HEK293 (cell line): ENCODE measurements at regions not wholly inside any gene's neighbourhood (a gene's known extent, or its start where the extent isn't known, plus 50 kb on each side); places are given as distances from the start of the nearest gene placed in this dataset.

Source experiments
- CTCF ChIP-seq: fragments of 450-650 bp; formaldehyde crosslinking; IDR thresholded peaks from 2 replicates; pipeline ENCODE4 v1.5.1; 2016; ENCODE audit warnings: missing biosample characterization, missing genetic modification characterization
- YY1 ChIP-seq: fragments of 450-650 bp; formaldehyde crosslinking; IDR thresholded peaks from 2 replicates; pipeline ENCODE4 v1.5.1; 2018; ENCODE audit warnings: missing biosample characterization, missing genetic modification characterization
- ZBTB21 ChIP-seq: fragments of 450-650 bp; formaldehyde crosslinking; IDR thresholded peaks from 2 replicates; pipeline ENCODE4 v1.5.1; 2017; ENCODE audit warnings: missing biosample characterization, missing genetic modification characterization
- ZNF202 ChIP-seq: fragments of 450-650 bp; formaldehyde crosslinking; IDR thresholded peaks from 2 replicates; pipeline ENCODE4 v1.5.1; 2016; ENCODE audit warnings: missing biosample characterization, missing genetic modification characterization, borderline replicate concordance
- ZNF561 ChIP-seq: fragments of 450-650 bp; IDR thresholded peaks from 2 replicates; pipeline ENCODE4 v1.5.1; 2018; ENCODE audit warnings: missing biosample characterization, missing genetic modification characterization, borderline replicate concordance
- ZSCAN18 ChIP-seq: fragments of 450-650 bp; formaldehyde crosslinking; IDR thresholded peaks from 2 replicates; pipeline ENCODE4 v1.5.1; 2016; ENCODE audit warnings: missing biosample characterization, missing genetic modification characterization

- TF ChIP-seq CTCF (tag by site-specific recombination) (no peak), ZNF202 (tag by site-specific recombination) (no peak), ZBTB21 (tag by site-specific recombination) (no peak), YY1 (tag by site-specific recombination) (no peak), ZNF561 (tag by site-specific recombination) (no peak), ZSCAN18 (no peak)
Measured at GRCh38 chr4:121551881-121552280, 144.9 kb downstream of the ANXA5 start.
